AG20443 (cell line): ENCODE measurements at regions not wholly inside any gene's neighbourhood (a gene's known extent, or its start where the extent isn't known, plus 50 kb on each side); places are given as distances from the start of the nearest gene placed in this dataset.
A peak's percentile ranks its signal among the peaks of the same experiment; 100 is the strongest.
"Not testable (repeated sequence)": the region's sequence is repeated elsewhere in the genome, so short reads cannot be mapped to it uniquely, and the experiment has no call there.

ENCODE experiments used
- DNase-seq: peaks from one replicate; pipeline ENCODE4 v3.0.0; 2012; ENCODE audit warnings: low spot score, mixed read lengths

DNA sequence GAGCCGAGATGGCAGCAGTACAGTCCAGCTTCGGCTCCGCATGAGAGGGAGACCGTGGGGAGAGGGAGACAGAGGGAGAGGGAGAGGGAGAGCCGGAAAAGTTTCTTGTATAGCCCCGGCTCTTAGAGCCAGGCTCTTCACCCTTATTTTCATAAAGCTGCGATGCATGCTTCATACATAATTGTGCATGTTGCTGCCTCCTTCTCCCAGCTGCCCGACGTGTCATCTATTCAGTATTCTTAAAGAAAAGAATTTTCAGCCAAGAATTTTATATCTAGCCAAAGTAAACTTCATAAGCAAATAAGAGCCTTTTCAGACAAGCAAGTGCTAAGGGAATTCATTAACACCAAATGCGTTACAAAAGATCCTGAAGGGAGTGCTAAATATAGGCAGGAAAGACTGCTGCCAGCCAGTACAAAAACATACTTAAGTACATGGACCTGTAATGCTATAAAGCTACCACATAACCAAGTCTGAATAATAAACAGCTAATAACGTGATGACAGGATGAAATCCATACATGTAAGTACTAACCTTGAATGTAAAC, 219.8 kb upstream of the CXADR start:
- not testable (repeated sequence) for DNase-seq

DNA sequence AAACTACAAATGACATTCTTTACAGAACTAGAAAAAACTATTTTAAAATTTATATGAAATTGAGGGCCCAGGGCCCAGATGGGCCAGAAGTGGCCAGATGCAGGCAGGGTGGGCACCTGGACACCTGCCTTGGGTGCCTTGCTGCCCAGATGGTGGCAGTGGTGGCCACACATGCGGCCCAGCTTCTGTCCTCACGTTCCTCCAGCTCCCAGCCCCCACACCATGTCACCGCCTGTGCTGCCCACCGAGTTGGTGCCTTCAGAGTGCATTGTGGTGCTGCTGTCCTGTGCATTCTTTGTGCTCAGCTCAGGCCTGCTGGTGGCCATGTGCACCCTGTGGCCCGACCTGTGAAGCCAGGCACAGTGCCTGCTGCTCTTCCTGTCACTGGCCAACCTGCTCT, 216.8 kb upstream of the CXADR start:
- DNase-seq: no peak

DNA sequence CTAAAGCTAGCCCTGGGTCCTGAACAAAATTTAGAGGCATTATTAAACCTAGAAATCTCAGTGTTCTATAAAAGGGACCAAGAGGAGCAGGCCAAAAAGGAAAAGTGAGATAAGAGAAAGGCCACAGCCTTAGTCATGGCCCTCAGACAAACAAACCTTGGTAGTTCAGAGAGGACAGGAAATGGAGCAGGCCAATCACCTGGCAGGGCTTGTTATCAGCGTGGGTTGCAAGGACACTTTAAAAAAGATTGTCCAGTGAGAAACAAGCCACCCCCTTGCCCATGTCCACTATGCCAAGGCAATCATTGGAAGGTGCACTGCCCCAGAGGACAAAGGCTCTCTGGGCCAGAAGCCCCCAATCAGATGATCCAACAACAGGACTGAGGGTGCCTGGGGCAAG, 213.3 kb upstream of the CXADR start:
- not testable (repeated sequence) for DNase-seq

DNA sequence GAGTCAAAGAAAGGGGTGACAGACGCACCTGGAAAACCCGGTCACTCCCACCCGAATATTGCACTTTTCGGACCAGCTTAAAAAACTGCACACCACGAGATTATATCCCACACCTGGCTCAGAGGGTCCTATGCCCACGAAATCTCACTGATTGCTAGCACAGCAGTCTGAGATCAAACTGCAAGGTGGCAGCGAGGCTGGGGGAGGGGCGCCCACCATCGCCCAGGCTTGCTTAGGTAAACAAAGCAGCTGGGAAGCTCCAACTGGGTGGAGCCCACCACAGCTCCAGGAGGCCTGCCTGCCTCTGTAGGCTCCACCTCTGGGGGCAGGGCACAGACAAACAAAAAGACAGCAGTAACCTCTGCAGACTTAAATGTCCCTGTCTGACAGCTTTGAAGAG, 185.1 kb upstream of the CXADR start:
- DNase-seq: not testable (repeated sequence)

DNA sequence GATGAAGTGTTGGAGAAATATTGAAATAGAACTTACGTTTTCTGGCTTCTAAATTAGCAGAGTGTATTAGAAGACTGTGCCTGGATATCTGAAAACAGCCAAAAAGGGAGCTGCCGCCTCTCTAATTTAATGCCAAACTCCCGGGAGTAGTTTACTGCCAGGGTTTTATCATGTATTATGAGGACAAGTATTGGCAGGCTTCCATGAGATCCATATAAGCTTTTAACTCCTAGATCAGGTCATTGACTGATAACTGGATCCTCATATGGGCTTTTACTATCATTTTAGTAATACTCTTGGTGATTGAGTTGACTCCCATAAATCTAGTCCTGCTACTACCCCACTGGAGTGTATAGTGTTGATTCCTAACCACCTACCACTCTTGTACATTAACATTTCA, 178.4 kb upstream of the CXADR start:
- no peak for DNase-seq

DNA sequence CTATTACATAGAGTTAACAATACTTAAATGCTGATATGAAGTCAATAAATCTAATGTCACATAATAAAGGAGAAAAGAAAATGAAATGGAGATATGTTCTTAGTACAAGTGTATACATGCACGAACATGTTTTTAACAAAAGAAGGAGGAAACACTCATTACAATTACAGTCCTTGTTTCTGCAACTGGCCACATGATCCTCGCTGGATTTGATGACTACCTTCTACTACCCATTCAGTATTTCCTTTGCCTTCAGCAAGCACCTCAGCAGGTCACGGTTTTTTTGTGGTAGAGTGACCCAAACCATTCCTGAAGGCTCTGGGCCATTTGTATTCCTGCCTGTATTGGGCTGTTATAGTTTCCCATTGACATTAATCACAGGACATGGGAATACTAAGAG, 172.8 kb upstream of the CXADR start:
- no peak for DNase-seq

DNA sequence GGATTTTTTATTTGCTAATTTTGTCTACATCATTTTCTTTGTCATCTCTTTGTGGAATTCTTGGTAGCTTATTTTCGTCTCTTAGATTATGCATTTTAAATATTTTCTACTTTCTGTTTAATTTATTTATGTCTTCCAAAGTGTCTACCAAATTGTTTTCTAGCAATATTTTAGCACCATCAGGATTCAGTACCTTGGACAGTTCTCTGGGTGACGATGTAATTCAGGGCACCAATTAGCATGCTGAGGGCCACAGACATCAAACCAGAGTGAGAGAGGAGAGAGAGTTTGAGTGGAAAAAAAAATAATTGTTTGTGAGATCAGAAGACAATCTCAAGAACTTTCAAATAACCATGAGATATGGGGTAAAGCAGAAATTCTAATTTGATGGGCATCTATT, 169.8 kb upstream of the CXADR start:
- DNase-seq: no peak

DNA sequence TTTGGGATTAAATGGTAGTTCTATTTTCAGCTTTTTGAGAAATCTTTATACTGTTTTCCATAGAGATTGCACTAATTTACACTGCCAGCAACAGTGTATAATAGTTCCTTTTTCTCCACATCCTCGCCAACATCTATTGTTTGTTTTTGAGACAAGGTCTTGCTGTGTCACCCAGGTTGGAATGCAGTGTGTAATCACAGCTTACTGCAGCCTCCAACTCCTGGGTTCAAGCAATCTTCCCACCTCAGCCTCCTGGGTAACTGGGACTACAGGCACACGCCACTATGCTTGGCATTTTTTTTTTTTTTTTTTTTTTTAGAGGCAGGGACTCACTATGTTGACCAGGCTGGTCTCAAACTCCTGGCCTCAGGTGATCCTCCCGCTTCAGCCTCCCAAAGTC, 164.5 kb upstream of the CXADR start:
- DNase-seq: no peak

DNA sequence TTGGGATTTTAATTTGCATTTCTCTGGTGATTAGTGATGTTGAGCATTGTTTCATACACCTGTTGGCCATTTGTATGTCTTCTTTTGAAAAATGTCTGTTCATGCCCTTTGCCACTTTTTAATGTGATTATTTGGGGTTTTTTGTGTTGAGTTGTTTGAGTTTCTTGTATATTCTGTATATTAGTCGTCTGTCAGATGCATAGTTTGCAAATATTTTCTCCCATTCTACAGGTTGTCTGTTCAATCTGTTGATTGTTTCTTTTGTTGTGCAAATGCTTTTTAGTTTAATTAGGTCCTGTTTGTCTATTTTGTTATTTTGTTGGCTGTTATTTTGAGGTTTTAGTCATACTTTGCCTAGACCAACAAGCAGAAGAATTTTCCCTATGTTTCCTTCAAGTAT, 164.0 kb upstream of the CXADR start:
- DNase-seq: no peak

DNA sequence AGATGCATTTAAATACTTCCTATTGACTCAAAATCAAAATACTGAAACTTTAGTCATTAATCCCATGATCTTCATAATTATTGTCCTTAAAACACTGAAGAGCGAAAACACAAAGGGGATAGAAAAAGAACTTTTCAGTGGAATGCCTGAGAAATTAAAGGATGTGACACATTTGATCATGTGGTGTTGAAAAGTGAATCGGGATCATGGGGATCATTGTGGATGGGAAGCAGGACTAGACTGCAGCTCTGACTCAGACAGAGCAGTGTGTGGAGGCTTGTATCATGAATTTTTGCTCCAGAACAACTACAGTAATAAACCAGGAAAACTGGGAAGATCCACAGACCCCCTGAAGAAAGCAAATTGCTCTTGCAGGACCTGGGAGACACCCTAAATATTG, 161.1 kb upstream of the CXADR start:
- DNase-seq: no peak

DNA sequence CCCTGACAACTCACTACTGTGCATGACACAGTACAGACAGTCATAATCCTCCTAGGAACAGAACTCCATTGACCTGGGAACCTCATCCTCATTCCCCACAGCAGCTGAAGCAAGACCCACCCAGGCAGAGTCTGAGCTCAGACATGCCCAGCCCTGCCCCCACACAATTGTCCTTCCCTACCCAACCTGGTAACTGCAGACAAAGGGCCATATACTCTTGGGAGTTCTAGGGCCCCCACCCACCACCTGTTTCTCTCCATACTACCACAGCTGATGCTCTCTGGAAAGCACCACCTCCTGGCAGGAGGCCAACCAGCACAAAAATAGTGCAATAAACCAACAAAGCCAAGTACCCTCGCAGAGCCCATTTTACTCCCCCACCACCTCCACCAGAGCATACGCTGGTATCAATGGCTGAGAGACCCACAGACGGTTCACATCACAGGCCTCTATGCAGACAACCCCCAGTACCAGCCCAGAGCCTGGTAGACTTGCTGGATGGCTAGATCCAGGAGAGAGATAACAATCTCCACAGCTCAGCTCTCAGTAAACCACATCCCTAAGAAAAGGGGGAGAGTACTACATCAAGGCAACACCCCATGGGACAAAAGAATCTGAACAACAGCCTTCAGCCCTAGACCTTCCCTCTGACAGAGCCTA, 159.7 kb upstream of the CXADR start:
- DNase-seq: no peak

DNA sequence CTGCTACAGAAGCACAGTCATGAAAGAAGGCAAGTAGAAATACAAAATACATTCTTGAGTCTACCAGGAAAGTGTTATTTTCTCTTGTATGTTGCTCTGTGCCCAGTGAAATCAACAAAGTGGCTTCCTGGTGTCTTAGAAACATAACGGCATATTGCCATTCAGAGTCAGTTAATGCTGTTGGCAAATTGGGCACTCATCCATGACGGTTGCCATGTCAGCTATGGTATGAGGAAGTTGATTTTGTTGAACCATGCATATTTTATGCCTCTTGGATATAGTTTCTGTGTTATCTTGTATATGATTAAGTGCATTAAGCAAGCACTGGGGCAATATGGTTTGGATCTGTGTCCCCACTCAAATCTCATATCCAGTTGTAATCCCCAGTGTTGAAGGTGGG, 153.1 kb upstream of the CXADR start:
- DNase-seq: no peak

DNA sequence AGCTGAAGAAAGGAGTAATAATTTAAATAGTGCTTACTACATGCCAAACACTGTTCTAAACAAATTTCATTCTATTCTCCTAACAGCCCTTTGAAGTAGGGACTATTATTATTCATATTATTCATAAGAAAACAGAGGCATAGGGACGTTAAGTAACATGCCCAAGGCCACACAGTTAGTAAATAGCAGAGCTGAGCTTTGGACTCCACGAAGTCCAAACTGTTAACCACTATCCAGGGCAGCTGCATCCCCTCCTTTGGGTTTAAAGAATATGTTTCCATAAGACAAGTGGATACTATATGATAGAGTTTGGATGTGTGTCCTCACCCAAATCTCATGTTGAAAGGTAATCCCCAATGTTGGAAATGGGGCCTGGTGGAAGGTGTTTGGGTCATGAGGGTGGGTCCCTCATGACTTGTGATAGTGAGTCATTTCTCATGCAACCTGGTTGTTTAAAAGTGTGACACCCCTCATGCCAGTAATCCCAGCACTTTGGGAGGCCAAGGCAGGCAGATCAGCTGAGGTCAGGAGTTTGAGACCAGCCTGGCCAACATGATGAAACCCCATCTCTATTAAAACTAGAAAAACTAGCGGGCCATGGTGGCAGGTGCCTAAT, 144.0 kb upstream of the CXADR start:
- no peak for DNase-seq

DNA sequence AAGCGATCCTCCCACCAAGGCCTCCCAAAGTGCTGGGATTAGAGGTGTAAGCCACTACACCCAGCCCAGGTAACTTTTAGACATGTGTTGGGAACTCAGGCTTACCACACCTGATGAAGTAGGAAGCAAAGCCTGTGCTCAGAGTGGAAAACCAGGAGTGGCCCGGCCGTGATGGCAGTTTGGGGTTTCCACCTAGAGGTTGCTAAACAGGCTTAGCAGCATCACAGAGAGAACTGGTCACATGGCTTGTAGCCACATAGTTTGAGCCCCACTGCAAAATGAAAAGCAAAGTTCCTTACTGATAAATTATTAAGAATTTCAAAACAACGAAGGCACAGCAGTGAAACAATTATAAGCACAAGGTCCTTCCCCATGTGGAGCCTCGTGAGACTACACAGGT, 142.6 kb upstream of the CXADR start:
- DNase-seq: no peak

DNA sequence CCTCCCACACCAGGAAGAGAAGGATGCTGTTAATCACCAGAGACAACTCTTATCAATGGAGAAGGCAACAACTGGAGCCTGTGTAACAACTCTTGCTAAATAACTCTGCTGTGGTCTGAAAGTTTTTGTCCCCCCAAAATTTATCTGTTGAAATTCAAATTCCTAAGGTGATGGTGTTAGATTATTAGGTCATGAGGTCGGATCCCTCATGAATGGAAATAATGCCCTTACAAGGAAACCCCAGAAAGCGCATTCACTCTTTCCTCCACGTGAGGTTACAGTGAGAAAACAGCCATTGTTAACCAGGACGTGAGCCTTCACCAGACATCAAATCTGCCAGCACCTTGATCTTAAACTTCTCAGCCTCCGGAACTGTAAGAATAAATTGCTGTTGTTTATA, 141.9 kb upstream of the CXADR start:
- DNase-seq: no peak

DNA sequence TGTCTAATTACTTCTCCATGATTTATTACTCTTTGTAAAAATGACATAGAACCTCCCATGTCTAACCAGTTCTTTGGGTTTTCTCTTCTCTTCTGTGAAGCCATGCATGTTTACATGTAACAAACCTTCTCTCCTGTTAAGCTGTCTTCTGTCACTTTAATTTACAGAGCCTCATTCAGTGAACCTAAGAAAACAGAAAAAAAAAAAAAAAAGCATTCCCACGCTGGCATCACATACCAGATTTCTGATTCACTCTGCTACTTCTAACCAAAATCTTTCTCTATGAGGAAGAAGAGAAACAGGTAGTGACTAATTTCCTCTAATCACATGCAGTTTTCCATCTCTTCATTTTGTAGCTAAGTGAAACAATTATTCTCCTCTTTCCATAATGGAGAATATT, 141.4 kb upstream of the CXADR start:
- peak; percentile 30 for DNase-seq

DNA sequence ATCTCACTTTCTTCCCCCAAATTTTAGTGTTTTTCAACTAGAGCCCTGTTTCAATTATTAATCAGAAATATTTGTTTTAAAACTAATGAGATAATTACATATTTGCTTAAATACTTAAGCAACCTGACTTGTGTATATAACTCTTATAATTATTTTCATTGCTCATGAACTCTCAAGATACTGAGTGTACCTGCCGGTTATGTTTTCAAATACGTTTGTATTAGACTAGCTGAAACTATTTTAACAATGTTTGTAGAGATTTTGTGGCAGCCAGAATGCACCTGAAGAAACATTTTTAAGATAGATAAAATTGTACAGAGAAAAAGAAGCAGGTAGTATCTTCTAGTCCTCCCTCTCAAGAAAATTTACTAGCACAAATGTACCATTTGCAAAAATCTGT, 140.6 kb upstream of the CXADR start:
- no peak for DNase-seq

DNA sequence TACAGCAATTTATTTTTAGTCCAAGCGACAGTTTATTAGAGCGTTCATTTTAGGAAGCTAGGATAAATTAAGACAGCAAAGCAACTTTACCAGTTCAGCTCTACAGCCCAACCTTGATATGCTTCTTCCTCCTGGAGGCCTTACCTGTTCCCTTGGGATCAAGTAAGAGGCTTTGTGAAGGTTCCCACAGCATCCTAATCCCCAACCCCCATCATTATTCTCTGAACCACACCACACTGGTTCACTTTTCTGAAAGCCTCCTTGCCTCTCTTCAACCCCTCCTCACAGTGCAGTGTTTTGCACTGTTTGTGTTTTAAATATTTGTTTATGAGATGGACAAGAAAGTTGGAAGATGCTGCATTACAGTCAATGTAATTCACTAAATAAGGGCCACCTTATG, 126.3 kb upstream of the CXADR start:
- no peak for DNase-seq

DNA sequence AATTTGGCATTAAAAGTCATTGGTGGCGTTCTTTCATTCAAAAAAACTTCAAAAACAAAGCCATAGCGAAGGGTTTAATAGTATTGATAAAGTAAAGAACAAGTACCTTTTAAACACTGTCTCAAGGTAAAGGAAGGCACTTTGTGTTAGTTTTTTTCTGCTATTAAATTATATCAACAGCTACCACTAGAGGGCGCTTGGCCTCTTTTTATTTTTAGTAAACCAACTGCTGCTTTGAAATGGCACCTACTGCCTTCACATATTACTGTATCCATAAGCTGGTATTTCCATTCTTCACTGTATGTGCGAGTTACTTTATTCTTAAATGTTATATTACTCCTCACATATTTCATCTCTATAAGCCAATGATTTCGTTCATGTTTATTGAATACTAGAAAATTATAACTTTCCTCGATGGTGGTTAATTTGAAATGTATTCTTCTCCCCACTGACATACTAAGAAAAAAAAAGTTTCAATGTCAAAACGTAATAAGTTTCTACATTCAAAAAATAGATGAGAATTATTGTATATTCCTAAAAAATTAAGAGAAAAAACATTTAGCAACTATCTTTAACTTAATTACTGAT, 125.7 kb upstream of the CXADR start:
- peak; percentile 60 for DNase-seq

DNA sequence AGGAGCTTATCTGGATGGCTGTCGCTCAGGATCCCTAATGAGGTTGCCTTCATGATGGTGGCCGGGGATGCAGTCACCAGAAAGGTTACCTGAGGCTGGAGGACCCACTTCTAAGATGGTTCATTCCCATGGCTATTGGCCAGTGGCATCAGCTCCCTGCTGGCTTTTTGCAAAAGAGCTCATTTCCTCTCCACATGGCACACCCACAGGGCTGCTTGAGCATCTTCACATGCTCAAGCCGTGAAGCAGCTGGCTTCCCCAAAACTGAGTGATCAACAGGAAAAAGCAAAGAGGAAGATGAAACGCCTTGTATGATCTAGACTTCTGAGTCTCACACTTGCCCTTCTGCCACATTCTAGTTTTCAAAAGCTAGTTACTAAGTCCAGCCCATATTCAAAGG, 124.6 kb upstream of the CXADR start:
- no peak for DNase-seq

DNA sequence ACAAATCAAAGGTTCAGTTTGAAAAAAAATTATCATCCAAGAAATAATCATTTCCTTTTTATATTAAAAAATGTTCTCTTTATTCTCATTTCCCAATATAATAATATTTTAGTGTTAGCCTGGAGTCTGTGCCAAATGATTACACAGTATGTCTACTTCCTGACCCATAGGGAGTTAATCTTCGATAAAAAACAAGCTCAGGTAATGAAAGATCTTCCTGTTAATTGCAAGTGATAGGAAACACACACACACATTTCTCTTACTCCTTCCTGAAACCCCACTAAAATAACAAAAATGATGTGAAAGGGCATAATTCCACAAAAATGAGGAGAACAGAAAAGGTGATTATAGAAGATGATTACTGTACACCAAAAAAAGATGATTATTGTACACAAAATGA, 123.5 kb upstream of the CXADR start:
- no peak for DNase-seq

DNA sequence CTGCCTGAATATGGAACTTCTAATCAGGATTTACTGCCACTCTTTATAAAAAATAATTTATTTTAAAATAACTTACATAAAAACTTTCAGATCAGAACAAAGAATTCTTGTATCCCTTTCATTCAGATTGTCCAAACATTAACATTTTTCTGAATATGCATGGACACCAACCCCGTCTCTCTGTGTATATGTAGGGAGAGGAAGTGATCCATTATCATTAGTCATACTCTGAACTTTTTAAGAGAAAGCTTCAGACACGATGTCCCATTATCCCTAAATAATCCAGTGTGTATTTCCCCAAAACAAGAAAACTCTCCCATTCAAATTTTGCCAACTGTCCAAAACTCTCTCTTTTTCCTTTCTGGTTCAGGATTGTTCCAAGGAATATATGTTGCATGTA, 122.3 kb upstream of the CXADR start:
- no peak for DNase-seq

DNA sequence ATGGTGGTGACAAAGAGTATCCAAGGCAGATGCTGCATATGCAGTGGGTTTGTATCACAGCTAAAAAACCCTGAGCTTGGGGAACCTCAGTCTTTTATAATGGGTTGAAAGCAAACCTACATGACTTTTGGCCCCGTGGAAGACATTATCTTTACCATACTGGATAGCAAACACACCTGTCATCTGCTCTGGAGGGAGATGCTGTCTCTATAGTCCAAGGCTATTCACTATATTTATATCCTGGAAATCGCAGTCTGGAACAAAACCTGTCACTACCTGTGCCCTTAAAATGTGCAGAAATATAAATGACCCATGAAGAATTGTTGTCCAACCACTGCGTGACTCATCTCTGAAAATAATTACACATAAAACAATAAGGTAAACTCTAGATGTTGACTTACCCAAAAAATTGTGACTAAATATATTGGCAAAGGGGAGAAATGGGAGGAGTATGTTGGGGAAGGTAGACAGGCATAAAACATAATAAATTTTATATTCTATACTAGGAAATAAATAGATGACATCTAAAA, 121.0 kb upstream of the CXADR start:
- no peak for DNase-seq
